ENCODE measurements at regions not wholly inside any gene's neighbourhood (a gene's known extent, or its start where the extent isn't known, plus 50 kb on each side); places are given as distances from the start of the nearest gene placed in this dataset.

DNA sequence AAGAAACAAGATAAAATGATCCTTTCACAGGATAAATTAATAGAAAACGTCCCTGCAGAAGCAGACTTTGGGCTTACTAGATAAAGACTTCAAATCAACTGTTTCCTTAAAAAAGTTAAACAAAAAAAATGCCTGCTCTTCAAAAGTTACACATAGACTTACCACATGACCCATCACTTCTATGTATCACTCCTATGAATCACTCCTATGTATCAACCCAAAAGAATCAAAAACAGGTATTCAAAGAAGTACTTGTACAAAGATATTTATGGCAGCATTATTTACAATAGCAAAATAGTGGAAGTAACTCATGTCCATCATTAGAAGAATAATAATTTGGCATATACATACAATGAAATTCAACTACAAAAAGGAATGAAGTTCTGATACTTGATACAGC is 56.3 kb upstream of the PRDM9 start:
- no peak overlapping the region for H3K4me3 ChIP-seq (ENCODE audit: low read depth, low read length)
- no peaks in the 10 kb centered on the region for H3K27me3 ChIP-seq (ENCODE audit: control insufficient read depth, insufficient read depth, low read length)
- FAIRE-seq (no peak), DNase-seq (ENCODE audit: low read depth) (peak; percentile 80)
- H3K36me3 ChIP-seq (ENCODE audit: control insufficient read depth, insufficient read depth, low read length) = no peaks in the 10 kb centered on the region
- TF ChIP-seq, protein P1, sequence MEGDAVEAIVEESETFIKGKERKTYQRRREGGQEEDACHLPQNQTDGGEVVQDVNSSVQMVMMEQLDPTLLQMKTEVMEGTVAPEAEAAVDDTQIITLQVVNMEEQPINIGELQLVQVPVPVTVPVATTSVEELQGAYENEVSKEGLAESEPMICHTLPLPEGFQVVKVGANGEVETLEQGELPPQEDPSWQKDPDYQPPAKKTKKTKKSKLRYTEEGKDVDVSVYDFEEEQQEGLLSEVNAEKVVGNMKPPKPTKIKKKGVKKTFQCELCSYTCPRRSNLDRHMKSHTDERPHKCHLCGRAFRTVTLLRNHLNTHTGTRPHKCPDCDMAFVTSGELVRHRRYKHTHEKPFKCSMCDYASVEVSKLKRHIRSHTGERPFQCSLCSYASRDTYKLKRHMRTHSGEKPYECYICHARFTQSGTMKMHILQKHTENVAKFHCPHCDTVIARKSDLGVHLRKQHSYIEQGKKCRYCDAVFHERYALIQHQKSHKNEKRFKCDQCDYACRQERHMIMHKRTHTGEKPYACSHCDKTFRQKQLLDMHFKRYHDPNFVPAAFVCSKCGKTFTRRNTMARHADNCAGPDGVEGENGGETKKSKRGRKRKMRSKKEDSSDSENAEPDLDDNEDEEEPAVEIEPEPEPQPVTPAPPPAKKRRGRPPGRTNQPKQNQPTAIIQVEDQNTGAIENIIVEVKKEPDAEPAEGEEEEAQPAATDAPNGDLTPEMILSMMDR (IDR thresholded peaks at IDR 0.05; ENCODE audit: insufficient read depth, low read length, severe bottlenecking) = no peak

DNA sequence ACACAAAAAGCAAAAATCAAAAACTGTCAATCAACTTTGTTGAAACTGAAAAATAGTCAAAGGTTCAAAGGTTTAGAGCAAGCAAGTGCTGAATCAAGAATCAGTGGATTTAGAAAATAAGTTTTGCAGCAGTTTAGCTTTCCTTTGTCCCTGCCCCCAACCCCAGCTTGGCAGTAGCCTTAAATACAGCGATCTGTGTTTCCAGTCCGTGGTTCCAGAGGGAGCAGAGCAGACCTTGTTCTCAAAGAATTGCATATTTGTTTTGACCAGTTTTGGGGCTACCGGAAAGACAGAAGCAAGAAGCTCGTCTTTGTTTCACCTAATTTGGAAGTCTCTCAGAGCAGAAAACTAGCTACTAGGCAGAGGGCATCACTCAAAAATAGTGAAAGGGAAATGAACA is 57.2 kb upstream of the PRDM9 start:
- H3K36me3 ChIP-seq (ENCODE audit: control insufficient read depth, insufficient read depth, low read length) = no peaks in the 10 kb centered on the region
- FAIRE-seq = no peak
- H3K27me3 ChIP-seq (ENCODE audit: control insufficient read depth, insufficient read depth, low read length) = no peaks in the 10 kb centered on the region
- TF ChIP-seq, protein P1 (IDR thresholded peaks at IDR 0.05; ENCODE audit: insufficient read depth, low read length, severe bottlenecking) = no peak
- no peak overlapping the region for H3K4me3 ChIP-seq (ENCODE audit: low read depth, low read length)
- DNase-seq (ENCODE audit: low read depth) = no peak

DNA sequence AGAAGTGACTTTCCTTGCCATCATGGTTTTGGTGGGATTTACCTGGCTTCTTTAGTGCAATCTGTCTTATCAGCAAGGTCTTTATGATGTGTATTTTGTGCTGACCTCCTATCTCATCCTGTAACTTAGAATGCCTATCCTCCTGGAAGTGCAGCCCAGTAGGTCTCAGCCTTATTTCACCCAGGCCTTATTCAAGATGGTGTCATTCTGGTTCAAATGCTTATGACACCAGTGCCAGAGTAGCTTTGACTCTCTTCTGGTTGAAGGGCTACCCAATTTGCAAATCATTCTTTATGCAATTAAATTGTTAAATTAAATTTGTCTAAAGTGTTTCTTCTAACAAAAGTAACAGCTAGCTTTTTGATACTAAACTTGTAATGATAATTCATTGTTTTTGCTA is 58.8 kb upstream of the PRDM9 start:
- TF ChIP-seq, protein P1 (IDR thresholded peaks at IDR 0.05; ENCODE audit: insufficient read depth, low read length, severe bottlenecking) = no peak
- Histone ChIP-seq H3K4me3 (ENCODE audit: low read depth, low read length) (no peak overlapping the region), H3K27me3 (ENCODE audit: control insufficient read depth, insufficient read depth, low read length) (no peaks in the 10 kb centered on the region), H3K36me3 (ENCODE audit: control insufficient read depth, insufficient read depth, low read length) (no peaks in the 10 kb centered on the region)
- no peak for FAIRE-seq
- no peak for DNase-seq (ENCODE audit: low read depth)

DNA sequence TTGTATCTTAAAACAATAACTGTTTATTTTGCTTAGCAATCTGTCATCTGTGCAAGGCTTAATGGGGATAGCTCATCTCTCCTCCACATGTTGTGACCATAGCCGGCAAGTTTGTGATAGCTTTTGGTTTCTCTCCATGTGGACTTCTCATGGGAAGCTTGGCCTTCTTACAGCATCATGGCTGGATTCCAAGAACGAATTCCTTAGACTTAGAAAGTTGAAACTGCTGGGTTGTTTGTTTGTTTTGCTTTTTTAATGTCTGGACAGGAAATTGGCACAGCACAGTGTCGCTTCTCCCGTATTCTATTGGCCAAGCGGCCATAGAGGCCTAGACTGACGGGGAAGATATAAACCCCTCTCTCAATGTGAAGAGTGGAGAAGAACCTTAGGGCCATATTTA is 61.0 kb upstream of the PRDM9 start:
- TF ChIP-seq, protein P1 (IDR thresholded peaks at IDR 0.05; ENCODE audit: insufficient read depth, low read length, severe bottlenecking) = no peak
- FAIRE-seq = peak; percentile 13
- H3K27me3 ChIP-seq (ENCODE audit: control insufficient read depth, insufficient read depth, low read length) = no peaks in the 10 kb centered on the region
- no peak overlapping the region for H3K4me3 ChIP-seq (ENCODE audit: low read depth, low read length)
- DNase-seq (ENCODE audit: low read depth) = peak; percentile 62
- H3K36me3 ChIP-seq (ENCODE audit: control insufficient read depth, insufficient read depth, low read length) = no peaks in the 10 kb centered on the region

DNA sequence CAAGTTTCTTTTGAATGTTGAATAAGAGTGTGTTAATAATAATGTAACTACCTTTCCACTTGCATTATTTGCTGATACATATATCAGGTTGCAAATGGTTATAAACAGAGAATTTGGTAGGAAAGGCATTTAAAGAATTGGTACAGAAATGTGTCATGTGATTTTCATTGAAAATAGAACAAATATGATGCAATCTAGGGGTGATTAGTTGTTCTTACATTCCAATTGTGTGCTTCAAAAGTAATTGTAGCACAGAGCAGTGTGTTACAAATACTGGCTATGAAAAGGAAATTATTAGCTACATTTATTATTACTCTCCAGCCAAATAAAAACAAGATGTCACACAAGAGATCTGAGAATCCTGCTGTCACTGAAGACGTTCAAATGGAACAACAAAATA is 61.8 kb upstream of the PRDM9 start:
- FAIRE-seq (no peak), DNase-seq (ENCODE audit: low read depth) (peak; percentile 82)
- TF ChIP-seq, protein P1 (IDR thresholded peaks at IDR 0.05; ENCODE audit: insufficient read depth, low read length, severe bottlenecking) = no peak
- no peak overlapping the region for H3K4me3 ChIP-seq (ENCODE audit: low read depth, low read length)
- no peaks in the 10 kb centered on the region for H3K36me3 ChIP-seq (ENCODE audit: control insufficient read depth, insufficient read depth, low read length)
- H3K27me3 ChIP-seq (ENCODE audit: control insufficient read depth, insufficient read depth, low read length) = no peaks in the 10 kb centered on the region

DNA sequence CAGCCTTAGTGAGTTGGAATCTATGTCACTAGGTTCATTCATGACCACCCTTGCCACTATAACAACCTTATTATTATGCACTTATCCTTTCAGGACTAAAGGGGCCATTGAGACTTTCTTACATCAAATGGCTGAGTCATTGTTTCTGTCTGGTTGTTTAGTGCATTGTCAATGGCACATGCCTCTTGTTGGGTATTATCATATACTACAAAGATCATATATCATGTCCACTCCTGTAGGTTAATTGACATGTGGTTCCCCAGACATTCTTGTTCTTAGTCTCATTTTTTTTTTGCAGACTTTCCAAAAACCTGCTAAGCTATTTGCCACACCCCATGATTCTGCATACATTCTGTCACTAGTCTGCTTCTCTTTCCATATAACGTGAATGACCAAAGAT is 66.7 kb upstream of the PRDM9 start:
- DNase-seq (ENCODE audit: low read depth) = peak; percentile 44
- Histone ChIP-seq H3K27me3 (ENCODE audit: control insufficient read depth, insufficient read depth, low read length) (no peaks in the 10 kb centered on the region), H3K4me3 (ENCODE audit: low read depth, low read length) (no peak overlapping the region), H3K36me3 (ENCODE audit: control insufficient read depth, insufficient read depth, low read length) (no peaks in the 10 kb centered on the region)
- no peak for FAIRE-seq
- TF ChIP-seq, protein P1 (IDR thresholded peaks at IDR 0.05; ENCODE audit: insufficient read depth, low read length, severe bottlenecking) = no peak

Measured in bronchial epithelial cell (primary cell).